ENCODE measurements at regions not wholly inside any gene's neighbourhood (a gene's known extent, or its start where the extent isn't known, plus 50 kb on each side); places are given as distances from the start of the nearest gene placed in this dataset.

DNA sequence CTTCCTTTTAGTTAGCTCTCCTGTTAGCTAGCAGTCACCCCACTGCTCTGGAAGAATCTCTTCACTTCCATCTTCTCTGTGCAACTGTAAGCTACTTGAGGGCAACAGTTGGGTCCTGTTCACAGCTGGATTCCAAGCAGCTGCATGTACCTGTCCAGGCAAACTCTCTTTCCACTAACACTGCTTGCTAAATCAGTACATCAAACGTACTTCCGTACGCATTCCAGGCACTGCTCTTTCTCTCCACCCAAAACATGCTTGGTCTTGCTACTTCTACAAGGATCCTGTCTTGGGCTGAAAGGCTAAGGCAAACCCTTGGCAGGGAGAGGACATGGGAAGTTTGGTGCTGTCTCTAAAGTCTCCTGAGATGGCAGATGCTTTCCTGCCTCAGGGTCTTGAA, 139.2 kb upstream of the CACNA1E start:
- no peak for DNase-seq

DNA sequence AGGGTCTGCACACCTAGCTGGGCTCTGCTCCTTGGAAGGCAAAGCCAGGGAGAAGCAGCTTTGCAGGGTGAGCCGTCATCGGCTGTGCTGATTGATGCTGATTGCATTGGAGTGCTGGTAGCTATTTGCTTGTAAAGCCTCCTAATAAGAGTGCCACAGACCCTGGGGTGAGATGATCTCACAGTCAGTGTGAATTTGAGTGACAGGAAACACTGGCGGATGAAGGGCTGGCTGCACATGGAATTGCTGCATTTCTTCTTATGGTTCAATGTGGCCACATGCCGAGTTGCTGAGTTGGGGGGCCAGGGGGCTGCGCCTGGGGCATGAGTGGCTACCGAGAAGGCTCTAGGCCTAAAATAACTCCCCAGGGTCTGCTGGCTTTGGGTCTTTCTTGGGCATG, 138.2 kb upstream of the CACNA1E start:
- DNase-seq, result no peak

GRCh38 chr1:181347495-181348390, 135.6 kb upstream of the CACNA1E start:
- DNase-seq, result no peak

GRCh38 chr1:181349512-181349911, 133.8 kb upstream of the CACNA1E start:
- no peak for DNase-seq

- DNase-seq, result no peak
Observed at GRCh38 chr1:181350131-181350530, 133.2 kb upstream of the CACNA1E start.

GRCh38 chr1:181351740-181352139, 131.6 kb upstream of the CACNA1E start:
- DNase-seq, result no peak

DNA sequence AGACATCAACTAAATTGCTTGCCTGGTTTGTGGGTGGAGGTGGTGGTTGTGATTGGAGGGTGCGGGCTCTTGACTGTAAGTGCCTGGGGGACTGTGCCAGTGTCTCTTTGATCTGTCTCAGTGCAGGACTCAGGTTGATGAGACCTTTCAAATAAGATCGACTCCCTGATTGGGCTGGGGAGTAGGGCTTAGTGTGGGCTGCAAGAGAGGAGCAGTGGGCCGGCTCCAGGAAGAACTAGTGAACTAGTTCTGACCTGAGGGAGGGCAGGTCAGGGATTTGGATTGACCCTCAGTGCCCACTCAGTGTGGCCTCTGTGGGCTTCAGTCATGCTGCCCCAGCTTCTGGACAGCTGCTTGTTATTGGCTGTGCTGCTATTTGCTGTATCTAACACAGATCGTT, 130.6 kb upstream of the CACNA1E start:
- no peak for DNase-seq

DNA sequence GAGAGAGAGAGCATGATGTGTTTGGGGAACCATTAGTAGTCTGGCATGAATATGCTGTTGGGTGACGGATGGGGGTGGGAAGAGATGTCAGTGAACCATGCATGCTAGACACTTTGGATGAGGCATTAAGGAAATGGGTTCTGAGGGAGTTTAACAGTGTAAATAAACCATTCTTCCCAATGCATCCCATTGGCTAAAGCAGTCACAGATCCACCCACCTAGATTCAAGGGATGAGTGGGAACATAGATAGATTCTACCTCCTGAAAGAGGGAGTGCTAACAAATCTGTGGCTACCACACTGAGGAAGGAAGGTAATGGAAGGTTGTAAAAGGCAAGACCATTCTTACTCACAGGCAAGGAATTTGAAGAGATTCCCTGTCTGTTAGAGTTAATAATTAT, 129.8 kb upstream of the CACNA1E start:
- no peak for DNase-seq

GRCh38 chr1:181354865-181355264, 128.5 kb upstream of the CACNA1E start:
- no peak for DNase-seq

- no peak for DNase-seq
Observed at GRCh38 chr1:181356505-181357340, 126.6 kb upstream of the CACNA1E start.

- DNase-seq, result no peak
Observed at GRCh38 chr1:181359012-181359411, 124.3 kb upstream of the CACNA1E start.

DNA sequence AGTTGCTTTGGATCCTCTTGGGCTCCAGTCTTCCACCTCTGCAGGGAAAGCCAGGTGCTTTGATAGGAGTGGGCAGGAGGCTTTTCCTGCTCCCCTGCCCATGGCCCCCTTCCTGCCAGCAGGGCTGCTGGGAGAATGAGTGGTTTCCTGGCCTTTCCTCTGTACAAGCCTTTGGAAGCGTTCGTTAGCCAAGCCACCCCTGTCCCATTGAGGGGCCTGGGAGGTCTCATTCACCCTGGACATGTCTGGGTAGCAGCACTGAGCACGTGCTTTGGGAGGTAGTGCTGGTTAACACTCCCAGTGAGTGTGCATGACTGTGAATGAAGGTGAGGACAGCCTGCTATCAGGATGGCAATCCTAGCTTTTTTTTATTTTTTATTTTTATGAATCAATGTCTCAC, 118.5 kb upstream of the CACNA1E start:
- no peak for DNase-seq

GRCh38 chr1:181366910-181367309, 116.4 kb upstream of the CACNA1E start:
- no peak for DNase-seq

- no peak for DNase-seq
Observed at GRCh38 chr1:181369416-181369815, 113.9 kb upstream of the CACNA1E start.

- no peak for DNase-seq
Observed at GRCh38 chr1:181383695-181384094, 99.6 kb upstream of the CACNA1E start.

DNA sequence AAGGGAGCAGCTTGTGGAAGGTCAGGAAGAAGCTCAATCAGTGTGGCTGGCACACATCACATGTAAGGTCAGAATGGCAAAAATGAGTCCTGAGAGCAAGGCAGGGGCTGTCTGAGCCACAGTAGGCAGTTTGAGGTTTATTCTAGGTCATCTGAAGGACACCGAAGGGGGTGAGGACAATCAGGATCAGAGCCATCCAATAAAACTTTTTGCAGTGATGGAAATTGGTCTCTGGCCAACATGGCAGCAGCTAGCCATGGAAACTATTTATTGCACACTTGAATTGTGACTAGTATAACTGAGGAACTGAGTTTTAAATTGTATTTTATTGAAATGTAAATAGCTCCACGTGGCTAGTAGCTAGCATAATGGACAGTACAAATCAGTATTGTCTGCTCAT, 97.0 kb upstream of the CACNA1E start:
- DNase-seq, result no peak

- DNase-seq, result no peak
Observed at GRCh38 chr1:181386951-181387350, 96.4 kb upstream of the CACNA1E start.

- no peak for DNase-seq
Observed at GRCh38 chr1:181387702-181388101, 95.6 kb upstream of the CACNA1E start.

- no peak for DNase-seq
Observed at GRCh38 chr1:181390410-181391077, 92.8 kb upstream of the CACNA1E start.

GRCh38 chr1:181391301-181391900, 91.9 kb upstream of the CACNA1E start:
- DNase-seq, result no peak

- no peak for DNase-seq
Observed at GRCh38 chr1:181392133-181392532, 91.2 kb upstream of the CACNA1E start.

DNA sequence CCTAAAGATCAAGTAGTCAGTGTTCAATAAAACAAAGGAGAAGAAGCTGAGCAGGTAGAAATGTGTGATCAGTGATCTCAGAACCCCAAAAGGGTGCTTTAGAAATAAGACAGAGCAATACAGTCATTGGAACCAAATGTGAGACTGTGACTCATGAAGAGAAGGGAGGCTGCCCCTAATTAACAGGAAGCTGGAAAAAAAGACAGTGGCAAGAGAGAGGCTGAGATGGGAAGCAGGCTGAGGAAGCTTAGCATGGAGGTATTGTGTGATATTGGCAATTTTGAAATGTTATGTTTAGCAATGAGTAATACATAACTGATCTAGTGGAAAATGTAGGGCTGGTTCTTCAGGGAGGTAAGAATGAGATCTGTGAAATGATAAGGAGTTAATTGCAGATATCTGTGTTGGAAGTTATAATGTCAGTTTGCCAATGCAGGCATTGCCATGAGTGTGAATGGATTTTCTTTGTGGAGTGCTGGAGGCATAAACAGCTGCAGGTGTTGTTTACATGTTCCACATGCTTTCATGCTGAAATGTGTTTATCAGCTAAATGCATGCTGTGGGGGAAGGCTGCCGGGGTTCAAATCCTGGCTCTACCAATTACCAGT, 90.6 kb upstream of the CACNA1E start:
- DNase-seq, result no peak

DNA sequence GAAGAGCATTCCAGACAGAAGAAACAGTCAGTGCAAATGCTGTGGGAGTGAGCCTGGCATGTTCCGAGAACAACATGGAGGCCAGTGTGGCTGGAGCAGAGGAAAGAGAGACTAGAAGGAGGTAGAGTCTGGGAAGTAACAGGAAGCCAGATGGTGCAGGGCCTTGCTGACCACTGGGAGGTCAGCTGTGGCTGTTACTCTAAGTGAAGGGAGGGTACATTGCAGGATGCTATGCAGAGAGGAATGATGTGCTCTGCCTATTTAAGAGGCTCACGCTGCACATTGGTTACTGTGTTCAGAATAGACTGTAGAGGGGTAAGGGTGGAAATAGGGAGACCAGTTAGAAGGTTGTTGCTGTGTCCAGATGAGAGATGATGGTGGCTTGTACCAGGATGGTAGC, 88.6 kb upstream of the CACNA1E start:
- no peak for DNase-seq
